ENCODE measurements at regions not wholly inside any gene's neighbourhood (a gene's known extent, or its start where the extent isn't known, plus 50 kb on each side); places are given as distances from the start of the nearest gene placed in this dataset.

DNA sequence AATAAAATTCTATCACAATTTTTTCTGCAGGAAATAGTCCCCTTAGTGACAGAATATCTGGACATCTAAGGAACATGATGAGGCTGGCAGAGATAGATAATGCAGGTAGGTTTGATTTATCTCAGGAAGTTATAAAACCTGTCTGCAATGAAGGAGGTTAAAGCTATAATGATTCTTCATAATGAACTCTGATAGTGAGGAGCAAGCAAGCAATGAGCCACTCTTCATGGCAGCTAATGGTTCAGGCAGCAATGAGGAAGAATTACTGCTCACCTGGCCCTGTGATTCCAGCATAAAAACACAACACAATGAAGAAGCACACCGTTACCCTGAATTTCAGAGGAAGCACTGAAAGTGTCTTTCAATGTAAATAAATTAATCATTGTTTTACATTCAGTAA is 599.6 kb upstream of the PKDCC start:
- no peak for TF ChIP-seq EZH2 (optimal IDR thresholded peaks at IDR 0.05; ENCODE audit: low read depth, low read length)
- TF ChIP-seq, protein P1, sequence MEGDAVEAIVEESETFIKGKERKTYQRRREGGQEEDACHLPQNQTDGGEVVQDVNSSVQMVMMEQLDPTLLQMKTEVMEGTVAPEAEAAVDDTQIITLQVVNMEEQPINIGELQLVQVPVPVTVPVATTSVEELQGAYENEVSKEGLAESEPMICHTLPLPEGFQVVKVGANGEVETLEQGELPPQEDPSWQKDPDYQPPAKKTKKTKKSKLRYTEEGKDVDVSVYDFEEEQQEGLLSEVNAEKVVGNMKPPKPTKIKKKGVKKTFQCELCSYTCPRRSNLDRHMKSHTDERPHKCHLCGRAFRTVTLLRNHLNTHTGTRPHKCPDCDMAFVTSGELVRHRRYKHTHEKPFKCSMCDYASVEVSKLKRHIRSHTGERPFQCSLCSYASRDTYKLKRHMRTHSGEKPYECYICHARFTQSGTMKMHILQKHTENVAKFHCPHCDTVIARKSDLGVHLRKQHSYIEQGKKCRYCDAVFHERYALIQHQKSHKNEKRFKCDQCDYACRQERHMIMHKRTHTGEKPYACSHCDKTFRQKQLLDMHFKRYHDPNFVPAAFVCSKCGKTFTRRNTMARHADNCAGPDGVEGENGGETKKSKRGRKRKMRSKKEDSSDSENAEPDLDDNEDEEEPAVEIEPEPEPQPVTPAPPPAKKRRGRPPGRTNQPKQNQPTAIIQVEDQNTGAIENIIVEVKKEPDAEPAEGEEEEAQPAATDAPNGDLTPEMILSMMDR (IDR thresholded peaks at IDR 0.05; ENCODE audit: low read length), result no peak
- no peak for TF ChIP-seq EZH2phosphoT487 (IDR thresholded peaks at IDR 0.05; ENCODE audit: low read length)

Data from MM.1S (cell line).